HEK293T (cell line): ENCODE measurements at regions not wholly inside any gene's neighbourhood (a gene's known extent, or its start where the extent isn't known, plus 50 kb on each side); places are given as distances from the start of the nearest gene placed in this dataset.

ENCODE experiments used
- BHLHE40 ChIP-seq: fragments of 450-650 bp; IDR thresholded peaks from 2 replicates; pipeline ENCODE4 v1.6.1; 2016; ENCODE audit warnings: mild to moderate bottlenecking, moderate library complexity, borderline replicate concordance
- CTBP1 ChIP-seq: fragments of 450-650 bp; IDR thresholded peaks from 2 replicates; pipeline ENCODE4 v1.6.1; 2016; ENCODE audit warnings: borderline replicate concordance
- ELF4 ChIP-seq: fragments of 450-650 bp; IDR thresholded peaks from 2 replicates; pipeline ENCODE4 v1.6.1; 2017; ENCODE audit warnings: antibody characterized with exemption
- FOXA1 ChIP-seq: fragments of 450-650 bp; IDR thresholded peaks from 2 replicates; pipeline ENCODE4 v1.6.1; 2016; ENCODE audit warnings: mild to moderate bottlenecking
- FOXM1 ChIP-seq: fragments of 450-650 bp; IDR thresholded peaks from 2 replicates; pipeline ENCODE4 v1.6.1; 2017; ENCODE audit warnings: mild to moderate bottlenecking, borderline replicate concordance
- HDGF ChIP-seq: fragments of 450-650 bp; IDR thresholded peaks from 2 replicates; pipeline ENCODE4 v1.6.1; 2017; ENCODE audit warnings: antibody characterized with exemption, borderline replicate concordance
- L3MBTL2 ChIP-seq: fragments of 450-650 bp; conservative IDR thresholded peaks from 2 replicates; pipeline ENCODE4 v1.6.1; 2016; ENCODE audit warnings: mild to moderate bottlenecking
- LEF1 ChIP-seq: fragments of 450-650 bp; IDR thresholded peaks from 2 replicates; pipeline ENCODE4 v1.6.1; 2017; ENCODE audit warnings: mild to moderate bottlenecking, borderline replicate concordance
- PKNOX1 ChIP-seq: fragments of 450-650 bp; IDR thresholded peaks from 2 replicates; pipeline ENCODE4 v1.6.1; 2016
- SP1 ChIP-seq: fragments of 450-650 bp; IDR thresholded peaks from 2 replicates; pipeline ENCODE4 v1.6.1; 2017
- SUZ12 ChIP-seq: fragments of 450-650 bp; IDR thresholded peaks from 2 replicates; pipeline ENCODE4 v1.6.1; 2016; ENCODE audit warnings: mild to moderate bottlenecking
- TARDBP ChIP-seq: fragments of 450-650 bp; IDR thresholded peaks from 2 replicates; pipeline ENCODE4 v1.6.1; 2016
- ZNF384 ChIP-seq: fragments of 450-650 bp; IDR thresholded peaks from 2 replicates; pipeline ENCODE4 v1.6.1; 2016

DNA sequence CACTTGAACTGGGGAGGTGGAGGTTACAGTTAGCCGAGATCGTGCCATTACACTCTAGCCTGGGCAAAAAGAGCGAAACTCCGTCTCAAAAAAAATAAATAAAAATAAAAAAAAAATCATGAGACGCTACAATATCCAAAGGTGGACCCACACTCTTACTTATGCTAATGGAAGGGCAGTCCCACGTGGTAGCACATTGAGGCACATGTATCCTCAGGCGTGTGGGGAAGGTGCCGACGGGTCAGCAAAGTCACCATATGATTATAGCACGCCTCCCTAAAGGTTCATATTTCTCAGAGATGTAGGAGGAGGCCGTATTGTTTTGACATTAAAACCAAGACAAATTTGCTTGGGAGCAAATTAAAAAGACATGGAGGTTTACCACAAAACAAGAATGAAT is 201.6 kb downstream of the LRRC70 start:
- TF ChIP-seq LEF1: no peak
- no peak for TF ChIP-seq SP1
- no peak for TF ChIP-seq ZNF384
- no peak for TF ChIP-seq L3MBTL2
- TF ChIP-seq PKNOX1: no peak
- no peak for TF ChIP-seq BHLHE40
- TF ChIP-seq TARDBP: no peak
- no peak for TF ChIP-seq FOXM1
- no peak for TF ChIP-seq ELF4
- no peak for TF ChIP-seq FOXA1
- TF ChIP-seq HDGF: no peak
- TF ChIP-seq SUZ12: no peak
- TF ChIP-seq CTBP1: no peak
